Left colon (tissue), 2 donors: ENCODE measurements at regions not wholly inside any gene's neighbourhood (a gene's known extent, or its start where the extent isn't known, plus 50 kb on each side); places are given as distances from the start of the nearest gene placed in this dataset.
A peak's percentile ranks its signal among the peaks of the same experiment; 100 is the strongest.

ENCODE experiments used
- ATAC-seq: fragments of 200-7000 bp; cut with Tn5 transposase; one replicate; pipeline ENCODE4 v1.9.1; 2020; ENCODE audit warnings: mild to moderate bottlenecking, moderate library complexity
- DNase-seq, 2 donors: peaks; one replicate each; pipeline ENCODE4 v3.0.0-alpha.2; 2020
- intact Hi-C, 2 donors: fragments of 100-400 bp; cut with DNase I in 1 of 2; cut with micrococcal nuclease in 1 of 2; formaldehyde crosslinking; loops; one replicate each; pipeline versions ENCODE4 v1.11.2 to v1.14.0; 2022; cut with DNase I, micrococcal nuclease
- donor health status: DM: no; HTN: no; CAD: no.
- donor health status: DM: yes; HTN: yes; CAD: no.

DNA sequence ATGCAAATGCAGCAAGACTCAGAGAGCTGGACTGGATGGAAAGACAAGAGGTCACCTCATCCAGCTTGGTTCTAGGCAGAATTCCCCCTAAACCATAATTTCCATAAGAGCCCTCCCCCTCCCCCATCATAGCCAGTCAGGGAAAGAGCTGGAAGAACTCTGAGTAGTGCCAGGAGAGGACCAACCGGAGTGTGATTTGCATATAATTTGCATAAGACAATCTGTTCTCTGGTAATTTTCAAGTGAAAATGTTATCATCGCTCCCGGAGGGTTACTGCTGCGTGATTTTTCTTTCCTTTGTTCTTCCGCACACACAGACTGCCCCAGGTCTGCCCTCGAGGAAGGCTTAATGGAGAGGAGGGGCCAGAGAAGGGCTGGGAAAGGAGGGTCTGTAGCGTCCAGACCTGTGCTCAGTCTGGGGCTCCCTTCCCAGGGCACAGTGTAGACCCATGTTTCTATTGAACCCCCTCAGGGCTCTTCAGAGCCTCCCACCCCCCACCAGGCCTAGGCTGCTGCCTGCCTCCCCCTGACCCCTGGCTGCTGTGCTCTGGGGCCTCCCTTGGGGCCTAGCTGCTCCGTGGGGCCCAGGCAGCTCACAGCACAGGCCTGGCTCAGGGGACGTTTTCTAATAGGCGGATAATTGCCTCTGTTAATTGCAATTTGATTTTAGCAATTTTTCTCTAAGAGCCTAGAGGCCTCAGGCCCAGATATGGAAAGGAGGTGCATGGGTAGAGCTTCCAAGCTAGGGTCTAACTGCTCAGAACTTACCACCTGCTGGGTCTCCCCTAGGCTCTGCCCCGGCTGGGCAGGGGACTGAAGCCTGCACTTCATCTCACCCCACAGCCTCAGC lies 90.4 kb upstream of the PJA1 start:
- intact Hi-C loops: no loop called here
- ATAC-seq (no peak), DNase-seq (no peak)

- no peak for ATAC-seq
- intact Hi-C loops: no loop called here
- no peak for DNase-seq
Observed at GRCh38 chrX:69253821-69254220, 88.6 kb upstream of the PJA1 start.

DNA sequence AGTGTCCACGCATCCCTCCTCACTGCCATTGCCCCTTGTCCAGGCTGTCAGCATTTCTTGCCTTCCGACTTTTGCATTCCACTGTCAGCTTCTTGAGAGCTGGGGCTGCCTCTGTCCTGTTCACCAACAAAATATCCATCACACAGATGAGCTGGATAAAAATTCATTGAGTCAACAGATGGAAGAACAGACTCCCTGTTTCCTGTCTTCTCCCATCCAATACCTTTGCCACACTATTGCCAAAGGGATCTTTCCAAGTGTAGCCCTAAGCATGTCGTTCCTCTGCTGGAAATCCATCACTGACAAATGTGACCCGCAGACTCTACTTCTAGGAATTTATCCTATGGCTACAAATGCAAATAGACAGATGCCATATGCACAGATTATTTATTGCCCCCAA lies 78.0 kb upstream of the PJA1 start:
- intact Hi-C loops: no loop called here
- DNase-seq (no peak), ATAC-seq (no peak)

DNA sequence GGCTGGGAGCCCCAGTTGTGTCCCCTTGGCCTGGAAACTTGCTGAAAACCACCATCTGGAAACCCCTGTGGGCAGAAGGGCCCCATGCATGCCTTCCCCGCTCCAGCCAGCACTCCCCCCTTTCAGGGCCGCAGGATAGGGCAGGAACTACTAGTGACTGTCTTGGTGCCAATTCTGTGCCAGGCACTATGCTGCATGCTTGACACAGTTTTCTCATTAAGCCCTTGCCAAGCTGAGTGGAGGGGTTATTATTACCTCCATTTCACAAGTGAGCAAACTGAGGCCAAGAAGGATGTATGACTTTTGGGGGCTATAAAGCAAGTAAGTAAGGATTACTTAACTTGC lies 73.6 kb upstream of the PJA1 start:
- ATAC-seq (no peak), DNase-seq (no peak)
- intact Hi-C loops: no loop called here

- no peak for ATAC-seq
- no peak for DNase-seq
- intact Hi-C loops: no loop called here
Observed at GRCh38 chrX:69238114-69238886, 73.0 kb upstream of the PJA1 start.

DNA sequence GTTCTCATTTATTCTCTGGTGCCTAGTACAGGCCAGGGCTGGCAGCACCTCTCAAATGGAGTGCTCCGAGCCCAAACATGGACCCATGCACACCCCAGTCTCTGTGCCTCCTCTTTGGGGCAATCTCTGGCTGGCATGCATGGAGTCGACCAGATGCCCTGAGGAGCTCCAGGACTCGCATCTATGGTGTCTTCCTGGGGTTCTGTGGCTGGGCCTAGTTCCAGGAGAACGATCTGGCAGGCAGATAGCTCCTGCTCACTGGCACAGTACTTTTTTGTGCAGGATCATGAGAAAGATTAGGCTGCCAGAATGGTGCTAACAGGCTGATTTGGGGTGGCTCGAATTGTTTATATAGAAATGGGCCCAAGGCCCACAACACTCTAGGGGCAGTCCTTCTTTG lies 72.0 kb upstream of the PJA1 start:
- no peak for DNase-seq
- intact Hi-C loops: no loop called here
- ATAC-seq: no peak

GRCh38 chrX:69236641-69237040 lies 71.4 kb upstream of the PJA1 start:
- intact Hi-C loops: no loop called here

DNA sequence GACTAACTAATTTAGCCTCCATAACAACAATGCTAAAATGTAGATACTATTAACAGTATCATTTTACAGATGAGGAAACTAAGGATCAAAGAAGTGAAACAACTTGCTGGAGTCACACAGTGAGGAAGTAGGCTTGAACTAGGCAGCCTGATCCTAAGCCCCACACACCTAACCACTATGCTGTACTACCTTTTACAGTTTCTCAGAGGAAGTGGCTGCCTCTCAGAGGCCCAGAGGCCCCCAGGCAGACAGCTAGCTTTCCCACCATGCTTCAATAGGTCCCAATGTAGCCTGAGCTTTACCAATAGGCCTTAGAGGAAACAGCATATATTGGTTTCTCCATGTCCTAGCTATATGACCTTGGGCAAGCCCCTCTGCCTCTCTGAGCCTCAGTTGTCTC lies 69.4 kb upstream of the PJA1 start:
- DNase-seq: no peak
- no peak for ATAC-seq
- intact Hi-C loops: no loop called here

More at GRCh38 chrX:69236641-69237040, 71.4 kb upstream of the PJA1 start:
- no peak for DNase-seq
- no peak for ATAC-seq

DNA sequence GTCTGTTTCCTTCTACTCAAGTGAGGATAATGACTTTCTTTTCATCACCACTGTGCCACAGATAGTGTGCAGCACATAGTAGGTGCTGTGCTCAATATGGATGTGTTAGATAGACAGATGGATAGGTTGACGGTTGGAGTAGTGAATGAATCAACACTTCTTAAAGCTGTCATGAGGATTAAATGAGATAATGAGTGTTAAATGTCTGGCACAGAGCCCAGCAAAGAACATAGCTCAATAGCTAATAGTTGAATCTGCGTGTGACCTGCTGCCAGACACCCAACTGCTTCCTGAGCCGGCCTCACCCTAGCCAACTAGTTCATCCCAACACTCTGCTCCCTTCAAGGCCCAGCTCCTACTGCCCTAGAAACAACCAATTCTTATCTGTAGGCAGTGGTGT lies 67.7 kb upstream of the PJA1 start:
- DNase-seq (no peak), ATAC-seq (no peak)
- intact Hi-C loops: no loop called here

DNA sequence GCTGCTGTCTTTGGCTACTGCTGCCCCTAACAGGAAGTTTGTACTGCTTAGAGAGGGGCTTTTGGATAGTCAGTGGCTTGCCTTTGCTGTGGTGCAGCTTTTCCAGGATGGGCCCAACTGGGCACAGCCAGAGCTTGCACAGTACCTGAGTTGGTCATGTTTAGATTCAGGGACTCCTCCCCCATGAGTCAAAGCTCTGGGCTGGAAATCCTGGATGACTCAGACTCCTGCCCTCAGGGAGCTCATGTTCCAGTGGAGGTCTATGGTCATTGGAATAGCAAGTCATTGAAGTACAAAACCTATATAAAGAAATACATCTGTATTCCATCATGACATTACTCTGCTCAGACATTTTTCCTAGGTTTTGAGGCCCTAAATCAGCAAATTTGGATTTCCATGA lies 66.7 kb upstream of the PJA1 start:
- DNase-seq: no peak
- intact Hi-C loops: no loop called here
- ATAC-seq: no peak

GRCh38 chrX:69229436-69229835 lies 64.2 kb upstream of the PJA1 start:
- intact Hi-C loops: loop anchor here in 1 of 2 donors (10.0 kb wide), 1 partner anchor 405 kb away; the partner anchor contains the start of gene EFNB1
- no peak for DNase-seq
- ATAC-seq: no peak

GRCh38 chrX:69228732-69229131 lies 63.5 kb upstream of the PJA1 start:
- DNase-seq (no peak), ATAC-seq (no peak)
- intact Hi-C loops: loop anchor here in 1 of 2 donors (10.0 kb wide), 1 partner anchor 404 kb away; the partner anchor contains the start of gene EFNB1

GRCh38 chrX:69226459-69227158 lies 61.4 kb upstream of the PJA1 start:
- ATAC-seq: no peak
- intact Hi-C loops: loop anchor here in 1 of 2 donors (10.0 kb wide), 1 partner anchor 402 kb away; the partner anchor contains the start of gene EFNB1
- DNase-seq: no peak

- intact Hi-C loops: loop anchor here in 1 of 2 donors (10.0 kb wide), 1 partner anchor 398 kb away; the partner anchor contains the start of gene EFNB1
- peak; percentile 33 to 72 for DNase-seq
- ATAC-seq: peak; percentile 73
Observed at GRCh38 chrX:69222103-69223090, 57.1 kb upstream of the PJA1 start.

- intact Hi-C loops: loop anchor here in 1 of 2 donors (10.0 kb wide), 1 partner anchor 397 kb away; the partner anchor contains the start of gene EFNB1
- no peak for DNase-seq
- no peak for ATAC-seq
Observed at GRCh38 chrX:69221239-69222102, 56.2 kb upstream of the PJA1 start.

- intact Hi-C loops: loop anchor here in 1 of 2 donors (5.0 kb wide), 1 partner anchor 391 kb away; the partner anchor contains the start of gene EFNB1
- DNase-seq (no peak), ATAC-seq (no peak)
Observed at GRCh38 chrX:69218407-69218997, 53.2 kb upstream of the PJA1 start.

GRCh38 chrX:69216911-69217310 lies 51.7 kb upstream of the PJA1 start:
- no peak for DNase-seq
- intact Hi-C loops: loop anchor here in 1 of 2 donors (5.0 kb wide), 1 partner anchor 390 kb away; the partner anchor contains the start of gene EFNB1

More at GRCh38 chrX:69216911-69217310, 51.7 kb upstream of the PJA1 start:
- ATAC-seq: no peak
